ENCODE measurements at regions not wholly inside any gene's neighbourhood (a gene's known extent, or its start where the extent isn't known, plus 50 kb on each side); places are given as distances from the start of the nearest gene placed in this dataset.

- TF ChIP-seq, protein P1, sequence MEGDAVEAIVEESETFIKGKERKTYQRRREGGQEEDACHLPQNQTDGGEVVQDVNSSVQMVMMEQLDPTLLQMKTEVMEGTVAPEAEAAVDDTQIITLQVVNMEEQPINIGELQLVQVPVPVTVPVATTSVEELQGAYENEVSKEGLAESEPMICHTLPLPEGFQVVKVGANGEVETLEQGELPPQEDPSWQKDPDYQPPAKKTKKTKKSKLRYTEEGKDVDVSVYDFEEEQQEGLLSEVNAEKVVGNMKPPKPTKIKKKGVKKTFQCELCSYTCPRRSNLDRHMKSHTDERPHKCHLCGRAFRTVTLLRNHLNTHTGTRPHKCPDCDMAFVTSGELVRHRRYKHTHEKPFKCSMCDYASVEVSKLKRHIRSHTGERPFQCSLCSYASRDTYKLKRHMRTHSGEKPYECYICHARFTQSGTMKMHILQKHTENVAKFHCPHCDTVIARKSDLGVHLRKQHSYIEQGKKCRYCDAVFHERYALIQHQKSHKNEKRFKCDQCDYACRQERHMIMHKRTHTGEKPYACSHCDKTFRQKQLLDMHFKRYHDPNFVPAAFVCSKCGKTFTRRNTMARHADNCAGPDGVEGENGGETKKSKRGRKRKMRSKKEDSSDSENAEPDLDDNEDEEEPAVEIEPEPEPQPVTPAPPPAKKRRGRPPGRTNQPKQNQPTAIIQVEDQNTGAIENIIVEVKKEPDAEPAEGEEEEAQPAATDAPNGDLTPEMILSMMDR (conservative IDR thresholded peaks at IDR 0.05) = no peak
- H3K4me1 Mint-ChIP-seq = peaks cover 15% of the 10 kb centered on the region
Observed at GRCh38 chr4:128728190-128728589, 81.3 kb upstream of the JADE1 start.

GRCh38 chr4:128727658-128728057 lies 81.8 kb upstream of the JADE1 start:
- DNase-seq (ENCODE audit: low read depth, low spot score) = no peak
- peaks cover 2% of the 10 kb centered on the region for H3K9me3 Mint-ChIP-seq
- H3K36me3 Mint-ChIP-seq (ENCODE audit: low read depth) = no peaks in the 10 kb centered on the region
- TF ChIP-seq, protein P1 (conservative IDR thresholded peaks at IDR 0.05) = no peak
- no peaks in the 10 kb centered on the region for H3K27me3 Mint-ChIP-seq (ENCODE audit: low read depth)
- H3K27ac Mint-ChIP-seq (ENCODE audit: unreplicated experiment) = no peak overlapping the region
- no peak overlapping the region for H3K4me3 Mint-ChIP-seq
- peaks cover 21% of the 10 kb centered on the region for H3K4me1 Mint-ChIP-seq

More at GRCh38 chr4:128728190-128728589, 81.3 kb upstream of the JADE1 start:
- H3K4me3 Mint-ChIP-seq = no peak overlapping the region
- H3K36me3 Mint-ChIP-seq (ENCODE audit: low read depth) = no peaks in the 10 kb centered on the region
- no peak for DNase-seq (ENCODE audit: low read depth, low spot score)
- H3K9me3 Mint-ChIP-seq = peaks cover 2% of the 10 kb centered on the region
- H3K27me3 Mint-ChIP-seq (ENCODE audit: low read depth) = no peaks in the 10 kb centered on the region
- H3K27ac Mint-ChIP-seq (ENCODE audit: unreplicated experiment) = no peak overlapping the region

DNA sequence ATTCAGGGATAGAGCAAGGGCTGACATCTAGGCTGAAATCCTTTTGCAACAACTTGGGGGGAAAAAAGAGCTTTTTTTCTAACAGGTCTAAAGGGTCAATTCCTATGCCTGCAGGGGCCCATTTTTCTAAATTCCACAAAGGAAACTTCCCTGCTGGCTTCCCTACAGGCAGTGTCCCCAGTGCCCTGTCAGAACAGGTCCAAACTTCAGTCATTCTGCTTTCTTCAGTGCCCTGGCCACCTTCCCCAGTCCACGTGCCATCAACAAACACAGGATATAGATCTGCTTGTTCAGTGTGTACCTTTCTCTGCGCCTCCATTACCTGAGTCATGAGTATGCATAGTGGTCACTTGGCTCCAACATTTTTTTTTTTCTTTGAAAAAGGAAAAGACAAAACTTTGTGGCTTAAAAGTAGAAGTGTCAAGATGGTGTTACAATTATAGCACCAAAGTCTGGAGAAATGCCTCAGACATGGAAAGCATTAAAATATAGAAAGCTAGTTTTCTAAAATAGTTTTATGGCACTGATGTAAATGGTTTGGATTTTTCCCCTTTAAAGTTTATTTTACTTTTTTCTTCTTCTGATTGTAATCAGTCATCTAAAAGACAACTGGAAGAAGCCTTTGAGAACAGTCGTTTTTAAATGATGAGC lies 84.0 kb upstream of the JADE1 start:
- Mint-ChIP-seq H3K27me3 (ENCODE audit: low read depth) (no peaks in the 10 kb centered on the region), H3K9me3 (no peaks in the 10 kb centered on the region), H3K36me3 (ENCODE audit: low read depth) (no peaks in the 10 kb centered on the region), H3K27ac (ENCODE audit: unreplicated experiment) (no peak overlapping the region), H3K4me3 (no peak overlapping the region), H3K4me1 (peaks cover 34% of the 10 kb centered on the region)
- TF ChIP-seq, protein P1 (conservative IDR thresholded peaks at IDR 0.05) = no peak
- no peak for DNase-seq (ENCODE audit: low read depth, low spot score)

DNA sequence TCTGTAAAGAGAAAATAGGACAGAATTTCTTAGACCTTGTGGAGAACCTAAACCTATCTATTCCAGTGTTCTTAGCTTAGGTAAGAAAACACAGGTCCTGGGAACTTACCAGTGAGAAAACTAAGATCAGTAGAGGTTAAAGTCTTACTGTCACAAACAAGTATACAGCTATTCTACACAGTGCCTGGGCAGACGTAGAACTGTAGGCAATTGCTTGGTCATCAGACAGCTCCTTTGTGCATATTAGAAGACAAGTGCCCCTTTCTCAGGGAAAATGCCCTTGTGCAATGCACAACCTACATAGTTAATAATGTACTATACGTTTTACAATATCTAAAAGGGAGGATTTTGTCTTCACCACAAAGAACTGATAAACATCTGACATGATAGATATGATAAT lies 86.6 kb upstream of the JADE1 start:
- Mint-ChIP-seq H3K27me3 (ENCODE audit: low read depth) (no peaks in the 10 kb centered on the region), H3K36me3 (ENCODE audit: low read depth) (no peaks in the 10 kb centered on the region), H3K9me3 (peaks cover 3% of the 10 kb centered on the region), H3K4me1 (peaks cover 33% of the 10 kb centered on the region), H3K27ac (ENCODE audit: unreplicated experiment) (no peak overlapping the region), H3K4me3 (no peak overlapping the region)
- no peak for DNase-seq (ENCODE audit: low read depth, low spot score)
- TF ChIP-seq, protein P1 (conservative IDR thresholded peaks at IDR 0.05) = no peak

GRCh38 chr4:128721896-128722295 lies 87.6 kb upstream of the JADE1 start:
- TF ChIP-seq, protein P1 (conservative IDR thresholded peaks at IDR 0.05) = no peak
- no peaks in the 10 kb centered on the region for H3K36me3 Mint-ChIP-seq (ENCODE audit: low read depth)
- H3K4me3 Mint-ChIP-seq = no peak overlapping the region
- no peak for DNase-seq (ENCODE audit: low read depth, low spot score)
- H3K27me3 Mint-ChIP-seq (ENCODE audit: low read depth) = no peaks in the 10 kb centered on the region
- H3K9me3 Mint-ChIP-seq = peaks cover 3% of the 10 kb centered on the region
- no peak overlapping the region for H3K27ac Mint-ChIP-seq (ENCODE audit: unreplicated experiment)
- H3K4me1 Mint-ChIP-seq = peaks cover 28% of the 10 kb centered on the region

Measured in neural crest cell (in vitro differentiated cells).